Lung (tissue), 11 donors: ENCODE measurements at regions not wholly inside any gene's neighbourhood (a gene's known extent, or its start where the extent isn't known, plus 50 kb on each side); places are given as distances from the start of the nearest gene placed in this dataset.

Experiments used
- ATAC-seq: fragments of 200-7000 bp; cut with Tn5 transposase; one replicate; pipeline ENCODE4 v1.9.1; 2020; ENCODE audit warnings: moderate number of reproducible peaks; ENCODE audit not compliant: insufficient read depth, low FRiP score
- DNase-seq, 3 donors: peaks; one replicate each; pipeline ENCODE4 v3.0.0-alpha.2; 2013 to 2017
- H3K27ac ChIP-seq, 2 donors: one replicate each; pipeline ENCODE4 v1.5.1; 2013; ENCODE audit warnings: mild to moderate bottlenecking in 2 of 2, moderate library complexity in 2 of 2, control low read depth in 1 of 2, inconsistent platforms in 1 of 2, low read depth in 1 of 2, low read length in 1 of 2
- H3K27me3 ChIP-seq, 3 donors: one replicate each; pipeline ENCODE4 v1.5.1; 2013; ENCODE audit warnings: low read length in 2 of 3; ENCODE audit not compliant: control insufficient read depth in 3 of 3, insufficient read depth in 3 of 3
- H3K36me3 ChIP-seq, 4 donors: one replicate each; pipeline ENCODE4 v1.5.1; 2013; ENCODE audit warnings: low read length in 4 of 4, mild to moderate bottlenecking in 1 of 4, moderate library complexity in 1 of 4; ENCODE audit not compliant: control insufficient read depth in 4 of 4, insufficient read depth in 4 of 4
- H3K4me1 ChIP-seq, 5 donors: one replicate each; pipeline ENCODE4 v1.5.1; 2013; ENCODE audit warnings: low read length in 5 of 5, mild to moderate bottlenecking in 2 of 5, moderate library complexity in 1 of 5; ENCODE audit not compliant: control insufficient read depth in 5 of 5, insufficient read depth in 5 of 5
- H3K4me3 ChIP-seq: one replicate; pipeline ENCODE4 v1.5.1; 2013; ENCODE audit warnings: mild to moderate bottlenecking, control low read depth, moderate library complexity
- H3K9ac ChIP-seq, 2 donors: one replicate each; pipeline ENCODE4 v1.5.1; 2013; ENCODE audit warnings: low read length in 2 of 2, control low read depth in 1 of 2; ENCODE audit not compliant: insufficient read depth in 1 of 2
- H3K9me3 ChIP-seq, 4 donors: one replicate each; pipeline ENCODE4 v1.5.1; 2013; ENCODE audit warnings: low read length in 3 of 4, mild to moderate bottlenecking in 1 of 4, moderate library complexity in 1 of 4; ENCODE audit not compliant: control insufficient read depth in 4 of 4, insufficient read depth in 3 of 4
- WGBS, 2 donors: extraction: QIAGEN DNeasy Blood & Tissue Kit; methylation state at CpG; one replicate each; pipeline ENCODE4 v1.1.7; 2013; 5-methylcytosine and 5-hydroxymethylcytosine counted together
- TF ChIP-seq, protein P1 (sequence below): IDR thresholded peaks from 2 replicates; pipeline ENCODE4 v1.5.1; 2012; ENCODE audit warnings: mild to moderate bottlenecking; ENCODE audit errors: control extremely low read depth, extremely low read depth
- donor health status: control.
- donor health status: control.
- donor health status: Bipolar disorder and iron deficiency.
- donor health status: healthy.
- donor health status: DM: yes; HTN: yes; CAD: no.

DNA sequence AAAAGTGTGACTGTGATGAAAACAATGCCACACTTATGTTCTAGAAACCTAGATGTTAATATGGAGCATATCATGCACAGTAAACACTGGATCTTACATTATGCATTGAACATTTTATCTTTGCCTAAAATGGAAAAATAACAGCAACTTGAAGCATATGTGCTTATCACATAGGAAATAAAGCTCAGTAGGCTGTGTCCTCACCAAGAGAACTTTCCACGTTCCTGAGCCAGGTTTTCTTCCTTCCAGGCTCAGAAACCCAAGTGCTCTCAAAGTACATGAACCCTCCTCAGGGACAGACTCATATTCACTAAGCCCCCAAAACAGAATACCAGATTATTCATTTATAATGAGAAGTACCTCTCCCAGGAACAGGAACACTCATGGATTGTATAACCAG, 79.4 kb upstream of the PRKAR2B start:
- WGBS, 2 donors: 64 to 70% methylated on average over 1 of the region's 1 CpG
- Histone ChIP-seq H3K27me3 (no peaks in the 10 kb centered on the region), H3K4me1 (peaks cover 0 to 3% (median 0%) of the 10 kb centered on the region in 5 donors), H3K9me3 (no peaks in the 10 kb centered on the region), H3K36me3 (no peaks in the 10 kb centered on the region), H3K9ac (no peak overlapping the region), H3K27ac (no peak overlapping the region), H3K4me3 (no peak overlapping the region)
- TF ChIP-seq, protein P1, sequence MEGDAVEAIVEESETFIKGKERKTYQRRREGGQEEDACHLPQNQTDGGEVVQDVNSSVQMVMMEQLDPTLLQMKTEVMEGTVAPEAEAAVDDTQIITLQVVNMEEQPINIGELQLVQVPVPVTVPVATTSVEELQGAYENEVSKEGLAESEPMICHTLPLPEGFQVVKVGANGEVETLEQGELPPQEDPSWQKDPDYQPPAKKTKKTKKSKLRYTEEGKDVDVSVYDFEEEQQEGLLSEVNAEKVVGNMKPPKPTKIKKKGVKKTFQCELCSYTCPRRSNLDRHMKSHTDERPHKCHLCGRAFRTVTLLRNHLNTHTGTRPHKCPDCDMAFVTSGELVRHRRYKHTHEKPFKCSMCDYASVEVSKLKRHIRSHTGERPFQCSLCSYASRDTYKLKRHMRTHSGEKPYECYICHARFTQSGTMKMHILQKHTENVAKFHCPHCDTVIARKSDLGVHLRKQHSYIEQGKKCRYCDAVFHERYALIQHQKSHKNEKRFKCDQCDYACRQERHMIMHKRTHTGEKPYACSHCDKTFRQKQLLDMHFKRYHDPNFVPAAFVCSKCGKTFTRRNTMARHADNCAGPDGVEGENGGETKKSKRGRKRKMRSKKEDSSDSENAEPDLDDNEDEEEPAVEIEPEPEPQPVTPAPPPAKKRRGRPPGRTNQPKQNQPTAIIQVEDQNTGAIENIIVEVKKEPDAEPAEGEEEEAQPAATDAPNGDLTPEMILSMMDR: no peak
- no peak for ATAC-seq
- DNase-seq: peak in 1 of 3 donors; percentile 8

DNA sequence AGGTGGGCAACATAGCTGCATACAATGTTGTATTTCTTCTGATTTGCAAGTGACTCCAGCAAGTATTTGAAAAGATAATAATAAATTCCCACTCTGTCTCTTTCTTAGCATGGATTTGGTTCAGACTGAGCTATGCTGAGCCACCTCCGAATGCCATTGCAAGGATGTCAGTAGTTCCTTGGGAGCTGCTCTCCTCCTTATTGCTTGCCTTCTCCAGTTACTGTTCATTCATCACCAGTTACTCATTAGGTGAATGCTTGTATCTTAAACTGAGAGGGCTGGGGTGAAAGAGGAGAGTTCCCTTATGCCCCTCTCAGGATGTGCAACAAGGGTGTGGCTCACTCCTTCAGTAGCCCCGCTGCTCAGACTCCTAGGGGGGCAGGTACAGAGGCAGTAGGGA, 78.4 kb upstream of the PRKAR2B start:
- Histone ChIP-seq H3K27me3 (no peaks in the 10 kb centered on the region), H3K36me3 (no peaks in the 10 kb centered on the region), H3K27ac (no peak overlapping the region), H3K4me1 (peaks cover 0 to 3% (median 0%) of the 10 kb centered on the region in 5 donors), H3K4me3 (no peak overlapping the region), H3K9ac (no peak overlapping the region), H3K9me3 (no peaks in the 10 kb centered on the region)
- WGBS, 2 donors: 92 to 95% methylated on average over 2 of the region's 2 CpGs
- DNase-seq (no peak), ATAC-seq (no peak)
- TF ChIP-seq, protein P1: no peak

DNA sequence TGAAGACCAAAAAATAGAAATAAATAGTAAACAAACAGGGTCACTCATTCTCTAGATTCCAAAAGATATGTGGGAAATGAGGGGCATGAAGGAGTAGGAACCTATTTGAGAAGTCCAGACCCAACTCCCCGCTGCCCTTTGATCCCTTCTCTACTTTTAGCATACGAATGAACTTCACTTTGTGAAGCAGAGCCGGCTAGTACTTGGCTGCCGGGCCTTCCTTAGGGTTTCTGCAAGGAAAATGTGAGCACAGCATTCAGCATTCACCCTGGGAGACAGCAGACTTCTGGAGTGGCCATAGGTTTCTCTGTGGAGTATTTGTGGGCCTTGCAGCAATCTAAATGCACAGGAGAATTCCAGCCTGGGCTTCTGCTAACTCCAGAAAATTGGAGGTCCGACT, 76.3 kb upstream of the PRKAR2B start:
- Histone ChIP-seq H3K27ac (no peak overlapping the region), H3K9me3 (no peaks in the 10 kb centered on the region), H3K4me3 (no peak overlapping the region), H3K4me1 (peaks cover 0 to 3% (median 0%) of the 10 kb centered on the region in 5 donors), H3K9ac (no peak overlapping the region), H3K27me3 (no peaks in the 10 kb centered on the region), H3K36me3 (no peaks in the 10 kb centered on the region)
- ATAC-seq: no peak
- DNase-seq: no peak
- TF ChIP-seq, protein P1: no peak
- WGBS, 2 donors: 85 to 92% methylated on average over 5 of the region's 5 CpGs
